ENCODE measurements at regions not wholly inside any gene's neighbourhood (a gene's known extent, or its start where the extent isn't known, plus 50 kb on each side); places are given as distances from the start of the nearest gene placed in this dataset.

DNA sequence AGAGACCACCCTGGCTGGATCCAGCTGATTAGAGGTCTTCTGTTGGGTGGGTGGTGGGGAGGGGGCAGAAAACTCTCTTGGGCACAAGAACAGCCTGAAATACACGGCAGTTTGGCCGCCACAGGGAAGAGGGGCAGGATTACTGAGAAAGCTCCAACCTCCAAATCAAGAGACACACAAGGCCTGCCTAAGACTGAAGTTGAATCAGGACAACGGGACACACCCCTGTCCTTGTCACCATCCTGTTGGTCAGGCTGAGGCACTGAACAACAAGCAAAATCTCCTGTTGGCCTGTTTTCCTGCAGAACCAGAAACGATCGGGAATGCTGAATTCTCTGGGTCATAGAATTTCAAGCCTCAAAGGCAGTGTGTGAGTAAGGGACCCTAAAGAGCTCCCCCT is 247.8 kb downstream of the FAM43A start:
- H3K9me3 ChIP-seq (ENCODE audit: insufficient read depth, low read length): 0 out of 2 replicates have a peak, but pooled peaks cover 8% of the 10 kb centered on the region
- no peak overlapping the region for H2AFZ ChIP-seq (ENCODE audit: low read depth, low read length, severe bottlenecking)
- no peaks in the 10 kb centered on the region for H3F3A ChIP-seq (ENCODE audit: insufficient read depth)
- H3K27ac ChIP-seq (ENCODE audit: low read depth, low read length): no peak overlapping the region
- no peaks in the 10 kb centered on the region for H3K9me2 ChIP-seq (replicated peaks; ENCODE audit: insufficient read depth, low read length)
- H3K36me3 ChIP-seq (ENCODE audit: low read length): no peaks in the 10 kb centered on the region
- H3K27me3 ChIP-seq (ENCODE audit: low read length): no peaks in the 10 kb centered on the region
- no peaks in the 10 kb centered on the region for H4K20me1 ChIP-seq (ENCODE audit: low read depth, low read length)
- no peak overlapping the region for H3K4me3 ChIP-seq (ENCODE audit: insufficient read depth, low read length, poor library complexity, severe bottlenecking)
- no peaks in the 10 kb centered on the region for H3K79me2 ChIP-seq (ENCODE audit: insufficient read depth, low read length)
- no peak overlapping the region for H3K4me2 ChIP-seq (ENCODE audit: low read depth, low read length, poor library complexity, severe bottlenecking)
- TF ChIP-seq, protein P1, sequence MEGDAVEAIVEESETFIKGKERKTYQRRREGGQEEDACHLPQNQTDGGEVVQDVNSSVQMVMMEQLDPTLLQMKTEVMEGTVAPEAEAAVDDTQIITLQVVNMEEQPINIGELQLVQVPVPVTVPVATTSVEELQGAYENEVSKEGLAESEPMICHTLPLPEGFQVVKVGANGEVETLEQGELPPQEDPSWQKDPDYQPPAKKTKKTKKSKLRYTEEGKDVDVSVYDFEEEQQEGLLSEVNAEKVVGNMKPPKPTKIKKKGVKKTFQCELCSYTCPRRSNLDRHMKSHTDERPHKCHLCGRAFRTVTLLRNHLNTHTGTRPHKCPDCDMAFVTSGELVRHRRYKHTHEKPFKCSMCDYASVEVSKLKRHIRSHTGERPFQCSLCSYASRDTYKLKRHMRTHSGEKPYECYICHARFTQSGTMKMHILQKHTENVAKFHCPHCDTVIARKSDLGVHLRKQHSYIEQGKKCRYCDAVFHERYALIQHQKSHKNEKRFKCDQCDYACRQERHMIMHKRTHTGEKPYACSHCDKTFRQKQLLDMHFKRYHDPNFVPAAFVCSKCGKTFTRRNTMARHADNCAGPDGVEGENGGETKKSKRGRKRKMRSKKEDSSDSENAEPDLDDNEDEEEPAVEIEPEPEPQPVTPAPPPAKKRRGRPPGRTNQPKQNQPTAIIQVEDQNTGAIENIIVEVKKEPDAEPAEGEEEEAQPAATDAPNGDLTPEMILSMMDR (IDR thresholded peaks at IDR 0.05; ENCODE audit: insufficient read depth, low read length, poor library complexity, severe bottlenecking): no peak
- H3K9ac ChIP-seq (ENCODE audit: low read length): no peak overlapping the region

DNA sequence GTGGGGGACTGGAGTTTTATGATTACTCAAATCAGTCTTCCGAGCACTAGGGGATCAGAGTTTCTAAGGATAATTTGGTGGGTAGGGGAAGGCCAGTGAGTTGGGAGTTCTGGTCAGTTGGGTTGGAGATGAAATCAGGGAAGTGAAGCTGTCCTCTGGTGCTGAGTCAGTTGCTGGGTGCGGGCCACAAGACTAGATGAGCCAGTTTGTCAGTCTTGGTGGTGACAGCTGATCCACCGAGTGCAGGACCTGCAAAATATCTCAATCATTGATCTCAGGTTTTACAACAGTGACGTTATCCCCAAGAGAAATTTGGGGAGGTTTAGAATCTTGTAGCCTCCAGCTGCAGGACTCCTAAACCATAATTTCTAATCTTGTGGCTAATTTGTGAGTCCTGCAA is 249.4 kb downstream of the FAM43A start:
- no peak for TF ChIP-seq EZH2phosphoT487 (conservative IDR thresholded peaks at IDR 0.05; ENCODE audit: low read length)
- TF ChIP-seq, protein P1 (IDR thresholded peaks at IDR 0.05; ENCODE audit: insufficient read depth, low read length, poor library complexity, severe bottlenecking): no peak
- H2AFZ ChIP-seq (ENCODE audit: low read depth, low read length, severe bottlenecking): no peak overlapping the region
- H3K27ac ChIP-seq (ENCODE audit: low read depth, low read length): no peak overlapping the region
- H3K79me2 ChIP-seq (ENCODE audit: insufficient read depth, low read length): no peaks in the 10 kb centered on the region
- H4K20me1 ChIP-seq (ENCODE audit: low read depth, low read length): no peaks in the 10 kb centered on the region
- no peak overlapping the region for H3K4me3 ChIP-seq (ENCODE audit: insufficient read depth, low read length, poor library complexity, severe bottlenecking)
- no peak overlapping the region for H3K9ac ChIP-seq (ENCODE audit: low read length)
- H3K4me2 ChIP-seq (ENCODE audit: low read depth, low read length, poor library complexity, severe bottlenecking): no peak overlapping the region
- H3F3A ChIP-seq (ENCODE audit: insufficient read depth): no peaks in the 10 kb centered on the region
- H3K36me3 ChIP-seq (ENCODE audit: low read length): no peaks in the 10 kb centered on the region
- no peaks in the 10 kb centered on the region for H3K27me3 ChIP-seq (ENCODE audit: low read length)
- H3K9me2 ChIP-seq (replicated peaks; ENCODE audit: insufficient read depth, low read length): no peaks in the 10 kb centered on the region
- 0 out of 2 replicates have a peak, but pooled peaks cover 8% of the 10 kb centered on the region for H3K9me3 ChIP-seq (ENCODE audit: insufficient read depth, low read length)

DNA sequence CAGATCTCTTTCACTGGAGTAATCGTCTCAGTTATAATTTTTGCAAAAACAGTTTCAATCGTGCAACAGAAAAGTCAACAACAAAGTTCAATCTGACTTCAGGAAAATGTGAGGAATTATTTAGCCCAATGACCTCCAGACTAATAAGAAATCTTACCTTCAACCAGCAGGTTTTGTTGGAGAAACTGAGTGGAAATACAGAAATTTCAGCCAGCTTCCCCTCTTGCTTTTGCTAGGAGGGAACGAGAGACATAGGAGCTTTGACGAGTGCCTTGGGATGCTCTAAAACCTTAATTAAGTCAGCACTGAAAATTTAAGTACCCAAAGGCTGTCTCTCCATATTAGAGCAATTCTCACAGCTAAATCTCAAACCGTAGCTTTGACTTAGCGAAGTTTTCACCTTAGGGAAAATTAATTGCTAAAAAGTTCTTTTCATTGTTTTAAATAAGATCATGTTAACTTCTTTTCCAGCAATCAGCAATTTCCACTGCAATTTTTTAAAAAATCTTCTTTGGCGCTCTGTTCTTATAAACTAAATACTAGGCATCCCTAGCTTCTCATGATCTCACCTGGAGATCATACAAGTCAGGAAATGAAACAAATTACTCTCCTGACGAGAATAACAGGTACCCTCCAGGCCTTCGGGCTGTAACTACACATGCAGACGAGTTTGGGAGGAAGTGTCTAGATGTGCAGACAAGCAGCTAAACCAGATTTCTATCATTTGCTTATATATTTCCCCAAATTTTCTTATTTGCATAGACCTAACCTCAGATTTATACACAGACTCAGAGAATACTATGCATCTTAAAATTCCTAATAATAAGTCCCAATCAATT is 250.2 kb downstream of the FAM43A start:
- Histone ChIP-seq H3F3A (ENCODE audit: insufficient read depth) (no peaks in the 10 kb centered on the region), H2AFZ (ENCODE audit: low read depth, low read length, severe bottlenecking) (no peak overlapping the region), H3K4me3 (ENCODE audit: insufficient read depth, low read length, poor library complexity, severe bottlenecking) (no peak overlapping the region), H3K36me3 (ENCODE audit: low read length) (no peaks in the 10 kb centered on the region), H3K4me2 (ENCODE audit: low read depth, low read length, poor library complexity, severe bottlenecking) (no peak overlapping the region), H3K9me3 (ENCODE audit: insufficient read depth, low read length) (0 out of 2 replicates have a peak, but pooled peaks cover 8% of the 10 kb centered on the region), H3K79me2 (ENCODE audit: insufficient read depth, low read length) (no peaks in the 10 kb centered on the region), H3K9ac (ENCODE audit: low read length) (no peak overlapping the region), H4K20me1 (ENCODE audit: low read depth, low read length) (no peaks in the 10 kb centered on the region), H3K27me3 (ENCODE audit: low read length) (no peaks in the 10 kb centered on the region), H3K27ac (ENCODE audit: low read depth, low read length) (no peak overlapping the region), H3K9me2 (replicated peaks; ENCODE audit: insufficient read depth, low read length) (no peaks in the 10 kb centered on the region)
- TF ChIP-seq, protein P1 (IDR thresholded peaks at IDR 0.05; ENCODE audit: insufficient read depth, low read length, poor library complexity, severe bottlenecking): no peak
- no peak for TF ChIP-seq EZH2phosphoT487 (conservative IDR thresholded peaks at IDR 0.05; ENCODE audit: low read length)

Data from SU-DHL-6 (cell line).